ENCODE measurements at regions not wholly inside any gene's neighbourhood (a gene's known extent, or its start where the extent isn't known, plus 50 kb on each side); places are given as distances from the start of the nearest gene placed in this dataset.

DNA sequence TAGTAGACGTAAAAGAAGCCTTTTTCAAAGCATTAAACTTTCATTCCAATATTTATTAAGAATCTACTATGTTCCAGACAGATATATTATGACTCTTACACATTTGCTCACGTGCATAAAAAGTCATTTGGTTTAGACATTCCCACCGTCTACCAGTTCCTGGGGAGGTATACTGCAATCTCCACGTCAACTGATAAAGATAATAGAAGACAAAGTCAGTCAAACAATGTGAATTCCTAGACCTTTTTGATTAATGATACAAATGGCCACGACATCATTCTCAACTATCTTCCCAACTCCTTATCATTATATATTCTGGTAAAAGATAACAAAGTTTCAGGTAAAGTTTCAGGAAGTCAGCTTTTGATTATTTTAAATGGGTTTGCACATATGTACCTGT lies 69.0 kb downstream of the SIPA1L2 start:
- TF ChIP-seq NFRKB (IDR thresholded peaks at IDR 0.05) (no peak), SUZ12 (IDR thresholded peaks at IDR 0.05) (no peak), L3MBTL2 (conservative IDR thresholded peaks at IDR 0.05) (no peak), ZNF384 (IDR thresholded peaks at IDR 0.05) (no peak)
